Keratinocyte (primary cell): ENCODE measurements at regions not wholly inside any gene's neighbourhood (a gene's known extent, or its start where the extent isn't known, plus 50 kb on each side); places are given as distances from the start of the nearest gene placed in this dataset.

ENCODE experiments used
- DNase-seq: peaks from one replicate; pipeline ENCODE4 v3.0.0-alpha.2; 2011; ENCODE audit warnings: low read depth, missing footprints, low spot score
- FAIRE-seq: peaks from 2 replicates; lab custom pipeline; 2011; peaks lifted over from hg19 to GRCh38; lab: Jason Lieb, UNC
- H2AFZ ChIP-seq: 2 replicates; pipeline ENCODE4 v1.6.0; 2012; ENCODE audit warnings: low read length, control low read depth, inconsistent platforms; ENCODE audit not compliant: control insufficient read depth
- H3K27ac ChIP-seq: 2 replicates; pipeline ENCODE4 v1.5.1; 2011; ENCODE audit warnings: low read length; ENCODE audit not compliant: control insufficient read depth, insufficient read depth
- H3K27me3 ChIP-seq: 3 replicates; pipeline ENCODE4 v1.6.0; 2011; ENCODE audit warnings: low read length; ENCODE audit not compliant: control insufficient read depth, insufficient read depth; ENCODE audit errors: extremely low read depth
- H3K36me3 ChIP-seq, 2 experiments: 2 replicates in 1 of 2; 3 replicates in 1 of 2; pipeline ENCODE4 v1.5.1; 2011; ENCODE audit warnings: low read length in 2 of 2, mild to moderate bottlenecking in 1 of 2; ENCODE audit not compliant: control insufficient read depth in 2 of 2, insufficient read depth in 2 of 2; ENCODE audit errors: extremely low read depth in 1 of 2
- H3K4me1 ChIP-seq: 3 replicates; pipeline ENCODE4 v1.5.1; 2011; ENCODE audit warnings: low read length; ENCODE audit not compliant: control insufficient read depth, insufficient read depth; ENCODE audit errors: extremely low read depth
- H3K4me2 ChIP-seq: 3 replicates; pipeline ENCODE4 v1.6.0; 2011; ENCODE audit warnings: low read depth, low read length; ENCODE audit not compliant: control insufficient read depth, insufficient read depth; ENCODE audit errors: extremely low read depth
- H3K4me3 ChIP-seq, 3 experiments: fragments of 200-600 bp in 1 of 3; sonication (generic) in 1 of 3; 2 replicates in 2 of 3; 3 replicates in 1 of 3; pipeline ENCODE4 v1.5.1; 2011 to 2016; ENCODE audit warnings: low read length in 3 of 3, mild to moderate bottlenecking in 3 of 3, control low read depth in 2 of 3, inconsistent platforms in 1 of 3, low read depth in 1 of 3, mixed read lengths in 1 of 3, mixed run types in 1 of 3, moderate library complexity in 1 of 3; ENCODE audit not compliant: control insufficient read depth in 2 of 3, insufficient read depth in 2 of 3; ENCODE audit errors: extremely low read depth in 1 of 3
- H3K79me2 ChIP-seq: 2 replicates; pipeline ENCODE4 v1.6.0; 2012; ENCODE audit warnings: low read length; ENCODE audit not compliant: control insufficient read depth, insufficient read depth
- H3K9ac ChIP-seq: 3 replicates; pipeline ENCODE4 v1.6.0; 2011; ENCODE audit warnings: low read length; ENCODE audit not compliant: control insufficient read depth, insufficient read depth; ENCODE audit errors: extremely low read depth
- H3K9me1 ChIP-seq: 3 replicates; pipeline ENCODE4 v1.6.0; 2011; ENCODE audit warnings: low read length; ENCODE audit not compliant: control insufficient read depth, insufficient read depth; ENCODE audit errors: extremely low read depth
- H3K9me3 ChIP-seq: 2 replicates; pipeline ENCODE4 v1.5.1; 2012; ENCODE audit warnings: low read depth, low read length; ENCODE audit not compliant: control insufficient read depth
- H4K20me1 ChIP-seq: 3 replicates; pipeline ENCODE4 v1.6.0; 2011; ENCODE audit warnings: low read length; ENCODE audit not compliant: control insufficient read depth, insufficient read depth; ENCODE audit errors: extremely low read depth
- EZH2 ChIP-seq: IDR thresholded peaks from one replicate; pipeline ENCODE4 v1.6.1; 2012; ENCODE audit warnings: inconsistent platforms, mild to moderate bottlenecking, low read length, moderate library complexity
- dilution Hi-C: fragments of 300-500 bp; cut with MboI; formaldehyde crosslinking; loops from one replicate; pipeline ENCODE4 v1.7.0; 2020; ENCODE audit warnings: low sequenced_read_pairs; ENCODE audit not compliant: extremely low pct_ligation_motif_present
- TF ChIP-seq, protein P1 (sequence below), 3 experiments: IDR thresholded peaks in 1 of 3; conservative IDR thresholded peaks in 1 of 3; optimal IDR thresholded peaks in 1 of 3; 2 replicates in 2 of 3; 3 replicates in 1 of 3; pipeline versions ENCODE3 to v1.5.1; 2011; ENCODE audit warnings: low read length in 3 of 3, mild to moderate bottlenecking in 3 of 3, moderate library complexity in 2 of 3, control low read depth in 1 of 3, inconsistent platforms in 1 of 3; ENCODE audit not compliant: insufficient read depth in 2 of 3; ENCODE audit errors: extremely low read depth in 1 of 3

DNA sequence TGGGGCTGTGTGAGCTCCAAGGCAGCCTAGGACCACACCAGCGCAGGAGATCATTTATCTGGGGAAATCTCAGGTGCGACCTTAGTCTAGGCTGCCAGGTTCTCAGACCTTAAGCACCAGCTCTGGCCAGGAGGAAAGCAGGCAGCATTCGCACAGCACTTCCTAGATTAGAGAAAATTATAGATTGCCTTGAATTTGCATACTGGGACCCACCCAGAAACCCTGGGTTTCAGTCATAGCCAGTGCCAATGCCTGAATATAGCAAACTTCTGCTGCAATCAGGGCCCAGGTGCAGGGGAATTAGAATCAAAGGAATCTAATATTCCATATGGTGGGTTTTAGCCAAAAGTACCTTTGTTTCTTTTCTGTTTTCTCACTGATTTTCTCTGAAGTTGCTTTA lies 204.3 kb upstream of the CST7 start:
- no peak overlapping the region for H3K27ac ChIP-seq
- H3K36me3 ChIP-seq, result no peaks in the 10 kb centered on the region
- no peaks in the 10 kb centered on the region for H3K9me1 ChIP-seq
- dilution Hi-C loops, result no loop called here
- FAIRE-seq, result no peak
- H3K79me2 ChIP-seq, result no peaks in the 10 kb centered on the region
- H4K20me1 ChIP-seq, result no peaks in the 10 kb centered on the region
- no peaks in the 10 kb centered on the region for H3K9me3 ChIP-seq
- H3K4me1 ChIP-seq, result peaks cover 9% of the 10 kb centered on the region
- no peak for DNase-seq
- H3K27me3 ChIP-seq, result peaks cover 8% of the 10 kb centered on the region
- no peak overlapping the region for H3K4me3 ChIP-seq
- TF ChIP-seq, protein P1, sequence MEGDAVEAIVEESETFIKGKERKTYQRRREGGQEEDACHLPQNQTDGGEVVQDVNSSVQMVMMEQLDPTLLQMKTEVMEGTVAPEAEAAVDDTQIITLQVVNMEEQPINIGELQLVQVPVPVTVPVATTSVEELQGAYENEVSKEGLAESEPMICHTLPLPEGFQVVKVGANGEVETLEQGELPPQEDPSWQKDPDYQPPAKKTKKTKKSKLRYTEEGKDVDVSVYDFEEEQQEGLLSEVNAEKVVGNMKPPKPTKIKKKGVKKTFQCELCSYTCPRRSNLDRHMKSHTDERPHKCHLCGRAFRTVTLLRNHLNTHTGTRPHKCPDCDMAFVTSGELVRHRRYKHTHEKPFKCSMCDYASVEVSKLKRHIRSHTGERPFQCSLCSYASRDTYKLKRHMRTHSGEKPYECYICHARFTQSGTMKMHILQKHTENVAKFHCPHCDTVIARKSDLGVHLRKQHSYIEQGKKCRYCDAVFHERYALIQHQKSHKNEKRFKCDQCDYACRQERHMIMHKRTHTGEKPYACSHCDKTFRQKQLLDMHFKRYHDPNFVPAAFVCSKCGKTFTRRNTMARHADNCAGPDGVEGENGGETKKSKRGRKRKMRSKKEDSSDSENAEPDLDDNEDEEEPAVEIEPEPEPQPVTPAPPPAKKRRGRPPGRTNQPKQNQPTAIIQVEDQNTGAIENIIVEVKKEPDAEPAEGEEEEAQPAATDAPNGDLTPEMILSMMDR (optimal IDR thresholded peaks at IDR 0.05 in 1 of 3, IDR thresholded peaks at IDR 0.05 in 1 of 3, conservative IDR thresholded peaks at IDR 0.05 in 1 of 3; ENCODE audit: extremely low read depth in 1 of 3, insufficient read depth in 2 of 3, low read length in 3 of 3), result no peak
- no peak for TF ChIP-seq EZH2
- H3K9ac ChIP-seq, result no peak overlapping the region
- no peak overlapping the region for H3K4me2 ChIP-seq
- H2AFZ ChIP-seq, result no peak overlapping the region

DNA sequence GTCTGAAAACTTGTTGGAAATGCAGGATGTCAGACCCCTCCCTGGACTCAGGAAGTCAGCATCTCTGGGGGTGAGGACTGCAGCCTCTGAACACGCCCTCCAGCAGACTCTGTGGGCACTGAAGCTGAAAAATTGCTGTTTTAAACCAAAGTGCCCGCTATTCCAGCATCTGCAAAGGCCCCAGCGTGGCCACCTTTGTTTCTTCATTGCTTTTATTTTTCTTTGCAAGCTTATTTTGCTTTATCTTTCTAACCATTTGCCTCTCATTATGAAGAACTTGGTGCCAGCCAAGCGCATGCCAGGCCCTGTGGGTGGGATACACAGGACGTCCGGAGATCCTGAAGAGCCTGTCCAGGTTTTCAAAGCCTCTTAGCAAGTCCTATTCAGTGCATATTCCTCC lies 203.9 kb upstream of the CST7 start:
- no peaks in the 10 kb centered on the region for H3K9me3 ChIP-seq
- no peaks in the 10 kb centered on the region for H4K20me1 ChIP-seq
- dilution Hi-C loops, result no loop called here
- H3K4me2 ChIP-seq, result no peak overlapping the region
- no peaks in the 10 kb centered on the region for H3K9me1 ChIP-seq
- no peak overlapping the region for H3K27ac ChIP-seq
- H2AFZ ChIP-seq, result no peak overlapping the region
- no peaks in the 10 kb centered on the region for H3K36me3 ChIP-seq
- peaks cover 8% of the 10 kb centered on the region for H3K27me3 ChIP-seq
- peaks cover 9% of the 10 kb centered on the region for H3K4me1 ChIP-seq
- DNase-seq (no peak), FAIRE-seq (no peak)
- H3K4me3 ChIP-seq, result no peak overlapping the region
- no peak for TF ChIP-seq EZH2
- TF ChIP-seq, protein P1 (optimal IDR thresholded peaks at IDR 0.05 in 1 of 3, IDR thresholded peaks at IDR 0.05 in 1 of 3, conservative IDR thresholded peaks at IDR 0.05 in 1 of 3; ENCODE audit: extremely low read depth in 1 of 3, insufficient read depth in 2 of 3, low read length in 3 of 3), result no peak
- H3K79me2 ChIP-seq, result no peaks in the 10 kb centered on the region
- H3K9ac ChIP-seq, result no peak overlapping the region
